ENCODE measurements at regions not wholly inside any gene's neighbourhood (a gene's known extent, or its start where the extent isn't known, plus 50 kb on each side); places are given as distances from the start of the nearest gene placed in this dataset.

DNA sequence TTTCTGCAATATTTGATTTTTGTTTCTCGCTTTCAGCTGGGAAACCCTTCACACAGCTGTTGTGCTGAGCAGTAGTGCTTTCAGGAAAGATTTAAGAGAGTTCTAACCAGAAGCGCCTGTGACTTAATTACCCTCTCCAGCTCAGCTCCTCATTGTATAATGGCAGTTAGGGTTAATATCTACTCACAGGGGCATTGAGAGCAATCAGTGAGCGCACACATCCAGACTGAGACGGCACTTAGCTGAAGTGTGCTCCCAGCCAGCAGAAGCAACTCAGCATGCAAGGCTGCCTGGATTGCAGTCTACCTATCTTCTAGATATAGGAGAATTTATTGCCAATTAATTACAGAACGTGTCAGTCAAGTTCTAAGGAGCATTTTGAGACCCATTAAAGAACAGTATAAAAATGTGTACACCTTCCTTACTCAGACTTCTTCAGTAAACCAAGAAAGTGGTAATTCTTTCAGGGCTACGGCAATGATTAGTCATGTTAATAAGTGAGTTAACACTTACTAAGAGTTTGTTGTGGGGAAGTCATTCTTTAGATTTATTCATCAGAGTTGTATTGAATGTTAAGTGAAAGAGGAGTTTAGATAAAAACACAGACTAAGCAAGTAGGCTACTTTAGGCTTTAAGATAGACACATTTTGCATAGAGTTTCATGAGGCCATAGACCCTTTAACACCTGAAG is 111.7 kb upstream of the PCAT7 start:
- no peak for TF ChIP-seq POLR2A (IDR thresholded peaks at IDR 0.05)
- TF ChIP-seq, protein P1, sequence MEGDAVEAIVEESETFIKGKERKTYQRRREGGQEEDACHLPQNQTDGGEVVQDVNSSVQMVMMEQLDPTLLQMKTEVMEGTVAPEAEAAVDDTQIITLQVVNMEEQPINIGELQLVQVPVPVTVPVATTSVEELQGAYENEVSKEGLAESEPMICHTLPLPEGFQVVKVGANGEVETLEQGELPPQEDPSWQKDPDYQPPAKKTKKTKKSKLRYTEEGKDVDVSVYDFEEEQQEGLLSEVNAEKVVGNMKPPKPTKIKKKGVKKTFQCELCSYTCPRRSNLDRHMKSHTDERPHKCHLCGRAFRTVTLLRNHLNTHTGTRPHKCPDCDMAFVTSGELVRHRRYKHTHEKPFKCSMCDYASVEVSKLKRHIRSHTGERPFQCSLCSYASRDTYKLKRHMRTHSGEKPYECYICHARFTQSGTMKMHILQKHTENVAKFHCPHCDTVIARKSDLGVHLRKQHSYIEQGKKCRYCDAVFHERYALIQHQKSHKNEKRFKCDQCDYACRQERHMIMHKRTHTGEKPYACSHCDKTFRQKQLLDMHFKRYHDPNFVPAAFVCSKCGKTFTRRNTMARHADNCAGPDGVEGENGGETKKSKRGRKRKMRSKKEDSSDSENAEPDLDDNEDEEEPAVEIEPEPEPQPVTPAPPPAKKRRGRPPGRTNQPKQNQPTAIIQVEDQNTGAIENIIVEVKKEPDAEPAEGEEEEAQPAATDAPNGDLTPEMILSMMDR (IDR thresholded peaks at IDR 0.05): no peak
